ENCODE measurements at regions not wholly inside any gene's neighbourhood (a gene's known extent, or its start where the extent isn't known, plus 50 kb on each side); places are given as distances from the start of the nearest gene placed in this dataset.

DNA sequence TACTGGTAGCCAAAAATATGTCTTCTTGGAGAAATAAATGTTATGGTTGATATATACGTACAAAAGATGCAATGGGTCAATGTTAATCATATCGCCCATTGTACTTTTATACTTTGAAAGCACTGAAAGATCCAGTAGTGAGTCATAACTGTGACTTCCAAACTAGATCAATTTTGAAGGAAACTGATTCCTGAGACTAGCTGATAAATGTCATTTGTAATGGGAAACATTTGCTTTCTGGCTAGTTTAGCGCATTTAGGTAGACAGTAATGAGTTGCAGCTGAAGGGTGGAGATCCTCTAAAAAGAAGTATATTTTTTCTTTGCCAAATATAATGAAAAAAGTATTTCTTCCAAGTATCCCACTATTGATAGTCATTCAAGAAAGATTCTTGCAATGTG is 53.5 kb upstream of the ARHGAP21 start:
- H3K4me1 ChIP-seq (ENCODE audit: control insufficient read depth, insufficient read depth, low read length), result no peaks in the 10 kb centered on the region
- DNase-seq (ENCODE audit: low read depth, low spot score), result no peak
- no peak overlapping the region for H3K9ac ChIP-seq (ENCODE audit: control insufficient read depth, insufficient read depth, low read length)
- intact Hi-C loops (cut with micrococcal nuclease; ENCODE audit: unreplicated experiment), result no loop called here
- BruUV-seq (replicated peaks), result no TSS peak
- FAIRE-seq, result no peak
- ChIA-PET SMC1A (ENCODE audit: uncharacterized antibody, unreplicated experiment) (interaction anchor here (0.7 to 1.1 kb wide), 4 partner anchors 9 to 107 kb away, joined by 3 read pairs; no protein-coding TSS in a partner anchor), POLR2A (interaction anchor here (1.4 kb wide), 1 partner anchor 11 kb away, joined by 3 read pairs; no protein-coding TSS in a partner anchor), RAD21 (ENCODE audit: unreplicated experiment) (interaction anchor here (0.6 kb wide), 1 partner anchor 205 kb away, joined by 4 read pairs; no protein-coding TSS in a partner anchor), CTCF (no interaction called here)
- H3K27ac ChIP-seq (ENCODE audit: control insufficient read depth, insufficient read depth), result no peak overlapping the region
- no peaks in the 10 kb centered on the region for H3K27me3 ChIP-seq (replicated peaks in 1 of 2; ENCODE audit: control insufficient read depth in 2 of 2, insufficient read depth in 2 of 2, low read length in 1 of 2)
- H3K4me3 ChIP-seq, result no peak overlapping the region
- H3K79me2 ChIP-seq (ENCODE audit: control insufficient read depth, insufficient read depth, low read length), result no peaks in the 10 kb centered on the region
- no peak for ATAC-seq
- WGBS (ENCODE audit: insufficient coverage, insufficient replicate concordance, low lambda C conversion rate, missing lambda C conversion rate), result 82% methylated on average over 3 of the region's 3 CpGs
- H3K9me3 ChIP-seq (replicated peaks; ENCODE audit: control insufficient read depth, insufficient read depth, low read length), result no peaks in the 10 kb centered on the region
- in situ Hi-C loops (cut with MboI), result no loop called here
- H3K36me3 ChIP-seq (ENCODE audit: control insufficient read depth in 2 of 2, insufficient read depth in 2 of 2, low read length in 1 of 2), result no peaks in the 10 kb centered on the region
- H3K4me2 ChIP-seq (ENCODE audit: control insufficient read depth, insufficient read depth), result no peak overlapping the region
- no peak overlapping the region for H2AFZ ChIP-seq (ENCODE audit: control insufficient read depth, low read depth, low read length)
- H4K20me1 ChIP-seq (ENCODE audit: control insufficient read depth, insufficient read depth), result no peaks in the 10 kb centered on the region
- no peak for TF ChIP-seq ZNF24 (IDR thresholded peaks at IDR 0.05)
- TF ChIP-seq, protein P1, sequence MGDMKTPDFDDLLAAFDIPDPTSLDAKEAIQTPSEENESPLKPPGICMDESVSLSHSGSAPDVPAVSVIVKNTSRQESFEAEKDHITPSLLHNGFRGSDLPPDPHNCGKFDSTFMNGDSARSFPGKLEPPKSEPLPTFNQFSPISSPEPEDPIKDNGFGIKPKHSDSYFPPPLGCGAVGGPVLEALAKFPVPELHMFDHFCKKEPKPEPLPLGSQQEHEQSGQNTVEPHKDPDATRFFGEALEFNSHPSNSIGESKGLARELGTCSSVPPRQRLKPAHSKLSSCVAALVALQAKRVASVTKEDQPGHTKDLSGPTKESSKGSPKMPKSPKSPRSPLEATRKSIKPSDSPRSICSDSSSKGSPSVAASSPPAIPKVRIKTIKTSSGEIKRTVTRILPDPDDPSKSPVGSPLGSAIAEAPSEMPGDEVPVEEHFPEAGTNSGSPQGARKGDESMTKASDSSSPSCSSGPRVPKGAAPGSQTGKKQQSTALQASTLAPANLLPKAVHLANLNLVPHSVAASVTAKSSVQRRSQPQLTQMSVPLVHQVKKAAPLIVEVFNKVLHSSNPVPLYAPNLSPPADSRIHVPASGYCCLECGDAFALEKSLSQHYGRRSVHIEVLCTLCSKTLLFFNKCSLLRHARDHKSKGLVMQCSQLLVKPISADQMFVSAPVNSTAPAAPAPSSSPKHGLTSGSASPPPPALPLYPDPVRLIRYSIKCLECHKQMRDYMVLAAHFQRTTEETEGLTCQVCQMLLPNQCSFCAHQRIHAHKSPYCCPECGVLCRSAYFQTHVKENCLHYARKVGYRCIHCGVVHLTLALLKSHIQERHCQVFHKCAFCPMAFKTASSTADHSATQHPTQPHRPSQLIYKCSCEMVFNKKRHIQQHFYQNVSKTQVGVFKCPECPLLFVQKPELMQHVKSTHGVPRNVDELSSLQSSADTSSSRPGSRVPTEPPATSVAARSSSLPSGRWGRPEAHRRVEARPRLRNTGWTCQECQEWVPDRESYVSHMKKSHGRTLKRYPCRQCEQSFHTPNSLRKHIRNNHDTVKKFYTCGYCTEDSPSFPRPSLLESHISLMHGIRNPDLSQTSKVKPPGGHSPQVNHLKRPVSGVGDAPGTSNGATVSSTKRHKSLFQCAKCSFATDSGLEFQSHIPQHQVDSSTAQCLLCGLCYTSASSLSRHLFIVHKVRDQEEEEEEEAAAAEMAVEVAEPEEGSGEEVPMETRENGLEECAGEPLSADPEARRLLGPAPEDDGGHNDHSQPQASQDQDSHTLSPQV (IDR thresholded peaks at IDR 0.05), result no peak
- TF ChIP-seq IKZF1 (conservative IDR thresholded peaks at IDR 0.05), result no peak
- TF ChIP-seq CBFB (IDR thresholded peaks at IDR 0.05; ENCODE audit: low read depth), result no peak
- TF ChIP-seq JUND (IDR thresholded peaks at IDR 0.05; ENCODE audit: low read depth, low read length), result no peak
- no peak for TF ChIP-seq EGR1 (IDR thresholded peaks at IDR 0.05; ENCODE audit: borderline replicate concordance in 1 of 2, low read depth in 2 of 2, low read length in 2 of 2)
- TF ChIP-seq, protein P2, sequence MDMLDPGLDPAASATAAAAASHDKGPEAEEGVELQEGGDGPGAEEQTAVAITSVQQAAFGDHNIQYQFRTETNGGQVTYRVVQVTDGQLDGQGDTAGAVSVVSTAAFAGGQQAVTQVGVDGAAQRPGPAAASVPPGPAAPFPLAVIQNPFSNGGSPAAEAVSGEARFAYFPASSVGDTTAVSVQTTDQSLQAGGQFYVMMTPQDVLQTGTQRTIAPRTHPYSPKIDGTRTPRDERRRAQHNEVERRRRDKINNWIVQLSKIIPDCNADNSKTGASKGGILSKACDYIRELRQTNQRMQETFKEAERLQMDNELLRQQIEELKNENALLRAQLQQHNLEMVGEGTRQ (IDR thresholded peaks at IDR 0.05; ENCODE audit: borderline replicate concordance, low read depth, low read length), result no peak
- TF ChIP-seq, protein P3, sequence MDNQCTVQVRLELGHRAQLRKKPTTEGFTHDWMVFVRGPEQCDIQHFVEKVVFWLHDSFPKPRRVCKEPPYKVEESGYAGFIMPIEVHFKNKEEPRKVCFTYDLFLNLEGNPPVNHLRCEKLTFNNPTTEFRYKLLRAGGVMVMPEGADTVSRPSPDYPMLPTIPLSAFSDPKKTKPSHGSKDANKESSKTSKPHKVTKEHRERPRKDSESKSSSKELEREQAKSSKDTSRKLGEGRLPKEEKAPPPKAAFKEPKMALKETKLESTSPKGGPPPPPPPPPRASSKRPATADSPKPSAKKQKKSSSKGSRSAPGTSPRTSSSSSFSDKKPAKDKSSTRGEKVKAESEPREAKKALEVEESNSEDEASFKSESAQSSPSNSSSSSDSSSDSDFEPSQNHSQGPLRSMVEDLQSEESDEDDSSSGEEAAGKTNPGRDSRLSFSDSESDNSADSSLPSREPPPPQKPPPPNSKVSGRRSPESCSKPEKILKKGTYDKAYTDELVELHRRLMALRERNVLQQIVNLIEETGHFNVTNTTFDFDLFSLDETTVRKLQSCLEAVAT (IDR thresholded peaks at IDR 0.05), result no peak
- TF ChIP-seq YY1 (IDR thresholded peaks at IDR 0.05; ENCODE audit: low read depth, low read length), result no peak
- no peak for TF ChIP-seq ZZZ3 (IDR thresholded peaks at IDR 0.05; ENCODE audit: control insufficient read depth, insufficient read length, low read depth)
- TF ChIP-seq, protein P4, sequence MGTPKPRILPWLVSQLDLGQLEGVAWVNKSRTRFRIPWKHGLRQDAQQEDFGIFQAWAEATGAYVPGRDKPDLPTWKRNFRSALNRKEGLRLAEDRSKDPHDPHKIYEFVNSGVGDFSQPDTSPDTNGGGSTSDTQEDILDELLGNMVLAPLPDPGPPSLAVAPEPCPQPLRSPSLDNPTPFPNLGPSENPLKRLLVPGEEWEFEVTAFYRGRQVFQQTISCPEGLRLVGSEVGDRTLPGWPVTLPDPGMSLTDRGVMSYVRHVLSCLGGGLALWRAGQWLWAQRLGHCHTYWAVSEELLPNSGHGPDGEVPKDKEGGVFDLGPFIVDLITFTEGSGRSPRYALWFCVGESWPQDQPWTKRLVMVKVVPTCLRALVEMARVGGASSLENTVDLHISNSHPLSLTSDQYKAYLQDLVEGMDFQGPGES (IDR thresholded peaks at IDR 0.05), result no peak
- TF ChIP-seq ZBED1 (IDR thresholded peaks at IDR 0.05; ENCODE audit: borderline replicate concordance), result no peak
- TF ChIP-seq CEBPB (IDR thresholded peaks at IDR 0.05; ENCODE audit: borderline replicate concordance in 1 of 2, low read depth in 2 of 2, low read length in 2 of 2), result no peak
- TF ChIP-seq, protein P5, sequence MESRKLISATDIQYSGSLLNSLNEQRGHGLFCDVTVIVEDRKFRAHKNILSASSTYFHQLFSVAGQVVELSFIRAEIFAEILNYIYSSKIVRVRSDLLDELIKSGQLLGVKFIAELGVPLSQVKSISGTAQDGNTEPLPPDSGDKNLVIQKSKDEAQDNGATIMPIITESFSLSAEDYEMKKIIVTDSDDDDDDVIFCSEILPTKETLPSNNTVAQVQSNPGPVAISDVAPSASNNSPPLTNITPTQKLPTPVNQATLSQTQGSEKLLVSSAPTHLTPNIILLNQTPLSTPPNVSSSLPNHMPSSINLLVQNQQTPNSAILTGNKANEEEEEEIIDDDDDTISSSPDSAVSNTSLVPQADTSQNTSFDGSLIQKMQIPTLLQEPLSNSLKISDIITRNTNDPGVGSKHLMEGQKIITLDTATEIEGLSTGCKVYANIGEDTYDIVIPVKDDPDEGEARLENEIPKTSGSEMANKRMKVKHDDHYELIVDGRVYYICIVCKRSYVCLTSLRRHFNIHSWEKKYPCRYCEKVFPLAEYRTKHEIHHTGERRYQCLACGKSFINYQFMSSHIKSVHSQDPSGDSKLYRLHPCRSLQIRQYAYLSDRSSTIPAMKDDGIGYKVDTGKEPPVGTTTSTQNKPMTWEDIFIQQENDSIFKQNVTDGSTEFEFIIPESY (IDR thresholded peaks at IDR 0.05), result no peak
- no peak for TF ChIP-seq MTA3 (IDR thresholded peaks at IDR 0.05; ENCODE audit: borderline replicate concordance, low read length)
